Fibroblast of lung (primary cell): ENCODE measurements at regions not wholly inside any gene's neighbourhood (a gene's known extent, or its start where the extent isn't known, plus 50 kb on each side); places are given as distances from the start of the nearest gene placed in this dataset.

Experiments used
- DNase-seq, 2 donors: peaks; one replicate each; pipeline versions ENCODE4 v3.0.0 to v3.0.0-alpha.2; 2010; ENCODE audit warnings: low read depth in 2 of 2
- H2AFZ ChIP-seq: 2 replicates; pipeline ENCODE4 v1.5.1; 2012; ENCODE audit warnings: low read length, control low read depth, inconsistent platforms
- H3K27ac ChIP-seq: 2 replicates; pipeline ENCODE4 v1.5.1; 2011; ENCODE audit warnings: low read length, control low read depth; ENCODE audit not compliant: insufficient read depth
- H3K27me3 ChIP-seq: 2 replicates; pipeline ENCODE4 v1.5.1; 2011; ENCODE audit warnings: mild to moderate bottlenecking, low read length; ENCODE audit not compliant: control insufficient read depth, insufficient read depth
- H3K36me3 ChIP-seq: 2 replicates; pipeline ENCODE4 v1.5.1; 2011; ENCODE audit warnings: low read length; ENCODE audit not compliant: control insufficient read depth, insufficient read depth
- H3K4me1 ChIP-seq: 2 replicates; pipeline ENCODE4 v1.5.1; 2011; ENCODE audit warnings: low read length; ENCODE audit not compliant: control insufficient read depth, insufficient read depth; ENCODE audit errors: extremely low read depth
- H3K4me2 ChIP-seq: 2 replicates; pipeline ENCODE4 v1.5.1; 2011; ENCODE audit warnings: low read length, control low read depth; ENCODE audit not compliant: insufficient read depth; ENCODE audit errors: extremely low read depth
- H3K4me3 ChIP-seq, 4 experiments: fragments of 200-600 bp in 1 of 4; sonication (generic) in 1 of 4; replicated peaks in 1 of 4; 2 replicates each; pipeline ENCODE4 v1.5.1; 2011 to 2016; ENCODE audit warnings: low read length in 4 of 4, low read depth in 3 of 4, mild to moderate bottlenecking in 3 of 4, control low read depth in 2 of 4, inconsistent platforms in 1 of 4, mixed read lengths in 1 of 4; ENCODE audit not compliant: insufficient read depth in 1 of 4; ENCODE audit errors: control extremely low read depth in 1 of 4
- H3K79me2 ChIP-seq: 2 replicates; pipeline ENCODE4 v1.5.1; 2012; ENCODE audit warnings: mild to moderate bottlenecking, low read length, inconsistent platforms; ENCODE audit not compliant: control insufficient read depth, insufficient read depth
- H3K9ac ChIP-seq: 2 replicates; pipeline ENCODE4 v1.5.1; 2011; ENCODE audit warnings: mild to moderate bottlenecking, low read length, control low read depth; ENCODE audit not compliant: insufficient read depth
- H3K9me3 ChIP-seq: 2 replicates; pipeline ENCODE4 v1.5.1; 2012; ENCODE audit warnings: low read depth, low read length; ENCODE audit not compliant: control insufficient read depth, insufficient read depth
- H4K20me1 ChIP-seq: 2 replicates; pipeline ENCODE4 v1.5.1; 2011; ENCODE audit warnings: low read length; ENCODE audit not compliant: control insufficient read depth, insufficient read depth; ENCODE audit errors: extremely low read depth
- EZH2 ChIP-seq: IDR thresholded peaks from 2 replicates; pipeline ENCODE4 v1.5.1; 2012; ENCODE audit warnings: low read length, control low read depth, mild to moderate bottlenecking; ENCODE audit errors: missing control alignments
- TF ChIP-seq, protein P1 (sequence below), 2 donors: IDR thresholded peaks in 1 of 2; conservative IDR thresholded peaks in 1 of 2; 1 replicate in 1 of 2; 2 replicates in 1 of 2; pipeline ENCODE4 v1.5.1; 2011 to 2012; ENCODE audit warnings: low read length in 2 of 2, control low read depth in 1 of 2, inconsistent platforms in 1 of 2, low read depth in 1 of 2, mild to moderate bottlenecking in 1 of 2

DNA sequence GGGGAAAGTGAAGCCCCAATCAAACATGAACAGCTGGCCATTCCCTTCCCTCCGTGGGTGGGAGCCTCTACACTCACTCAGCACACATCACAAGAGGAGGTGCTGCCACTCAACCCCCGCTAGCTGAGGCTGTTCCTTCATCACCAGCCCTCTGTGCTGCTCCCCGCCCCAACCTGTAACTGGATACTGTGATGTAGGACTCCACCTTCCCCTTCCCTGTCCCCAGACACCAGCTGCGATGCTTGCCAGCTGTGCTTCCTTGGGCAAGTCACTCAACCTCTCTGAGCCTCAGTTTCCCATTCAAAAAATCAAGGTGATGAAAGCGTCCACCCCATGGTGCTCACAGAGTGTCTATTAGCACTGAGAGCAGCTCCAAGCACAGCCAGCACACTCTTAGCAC lies 273.2 kb downstream of the MRTFB start:
- no peak for DNase-seq
- H3K9me3 ChIP-seq: no peaks in the 10 kb centered on the region
- no peak overlapping the region for H3K27ac ChIP-seq

DNA sequence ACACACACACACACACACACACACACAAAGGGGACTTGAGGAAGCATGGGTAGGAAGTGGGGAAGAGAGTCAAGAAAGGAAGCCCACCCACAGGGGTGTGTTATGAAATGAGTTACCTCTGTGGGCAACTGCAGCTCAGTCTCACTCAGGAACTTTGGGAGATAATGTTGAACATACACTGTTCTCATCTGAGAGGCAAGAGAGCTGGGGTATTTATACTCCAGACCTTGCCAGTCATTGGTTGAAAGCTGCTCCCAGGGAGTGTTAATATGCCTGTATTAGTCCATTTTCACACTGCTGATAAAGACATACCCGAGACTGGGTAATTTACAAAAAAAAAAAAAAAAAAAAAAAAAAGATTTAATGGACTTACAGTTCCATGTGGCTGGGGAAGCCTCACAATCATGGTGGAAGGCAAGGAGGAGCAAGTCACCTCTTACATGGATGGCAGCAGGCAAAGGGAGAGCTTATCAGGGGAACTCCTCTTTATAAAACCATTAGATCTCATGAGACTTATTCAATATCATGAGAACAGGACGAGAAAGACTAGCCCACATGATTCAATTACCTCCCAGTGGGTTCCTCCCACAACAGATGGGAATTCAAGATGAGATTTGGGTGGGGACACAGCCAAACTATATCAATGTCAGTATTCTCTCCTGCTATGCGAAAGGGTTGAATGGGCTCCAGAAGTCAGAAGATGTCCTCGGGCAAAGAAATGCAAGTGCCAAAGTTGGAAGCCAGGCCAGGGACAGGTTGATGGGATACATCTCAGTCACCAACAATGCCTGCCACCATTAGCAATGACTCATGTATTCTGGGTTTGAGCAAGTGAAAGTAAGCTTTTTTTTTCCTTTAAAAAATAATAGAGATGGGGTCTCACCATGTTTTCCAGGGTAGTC lies 270.5 kb downstream of the MRTFB start:
- no peak overlapping the region for H3K4me3 ChIP-seq
- H4K20me1 ChIP-seq: no peaks in the 10 kb centered on the region
- H3K36me3 ChIP-seq: no peaks in the 10 kb centered on the region
- no peak overlapping the region for H3K9ac ChIP-seq
- no peak for TF ChIP-seq EZH2
- TF ChIP-seq, protein P1, sequence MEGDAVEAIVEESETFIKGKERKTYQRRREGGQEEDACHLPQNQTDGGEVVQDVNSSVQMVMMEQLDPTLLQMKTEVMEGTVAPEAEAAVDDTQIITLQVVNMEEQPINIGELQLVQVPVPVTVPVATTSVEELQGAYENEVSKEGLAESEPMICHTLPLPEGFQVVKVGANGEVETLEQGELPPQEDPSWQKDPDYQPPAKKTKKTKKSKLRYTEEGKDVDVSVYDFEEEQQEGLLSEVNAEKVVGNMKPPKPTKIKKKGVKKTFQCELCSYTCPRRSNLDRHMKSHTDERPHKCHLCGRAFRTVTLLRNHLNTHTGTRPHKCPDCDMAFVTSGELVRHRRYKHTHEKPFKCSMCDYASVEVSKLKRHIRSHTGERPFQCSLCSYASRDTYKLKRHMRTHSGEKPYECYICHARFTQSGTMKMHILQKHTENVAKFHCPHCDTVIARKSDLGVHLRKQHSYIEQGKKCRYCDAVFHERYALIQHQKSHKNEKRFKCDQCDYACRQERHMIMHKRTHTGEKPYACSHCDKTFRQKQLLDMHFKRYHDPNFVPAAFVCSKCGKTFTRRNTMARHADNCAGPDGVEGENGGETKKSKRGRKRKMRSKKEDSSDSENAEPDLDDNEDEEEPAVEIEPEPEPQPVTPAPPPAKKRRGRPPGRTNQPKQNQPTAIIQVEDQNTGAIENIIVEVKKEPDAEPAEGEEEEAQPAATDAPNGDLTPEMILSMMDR (conservative IDR thresholded peaks at IDR 0.05 in 1 of 2, IDR thresholded peaks at IDR 0.05 in 1 of 2; ENCODE audit: low read depth in 1 of 2, low read length in 2 of 2): no peak
- DNase-seq: no peak
- H3K79me2 ChIP-seq: no peaks in the 10 kb centered on the region
- no peaks in the 10 kb centered on the region for H3K4me1 ChIP-seq
- H3K27me3 ChIP-seq: peaks cover 5% of the 10 kb centered on the region
- no peak overlapping the region for H3K4me2 ChIP-seq
- no peak overlapping the region for H2AFZ ChIP-seq
- no peaks in the 10 kb centered on the region for H3K9me3 ChIP-seq
- H3K27ac ChIP-seq: no peak overlapping the region

More for the DNA sequence above, 273.2 kb downstream of the MRTFB start:
- TF ChIP-seq EZH2: no peak
- TF ChIP-seq, protein P1 (conservative IDR thresholded peaks at IDR 0.05 in 1 of 2, IDR thresholded peaks at IDR 0.05 in 1 of 2; ENCODE audit: low read depth in 1 of 2, low read length in 2 of 2): no peak
- Histone ChIP-seq H2AFZ (no peak overlapping the region), H4K20me1 (no peaks in the 10 kb centered on the region), H3K79me2 (no peaks in the 10 kb centered on the region), H3K36me3 (no peaks in the 10 kb centered on the region), H3K4me1 (no peaks in the 10 kb centered on the region), H3K27me3 (no peaks in the 10 kb centered on the region), H3K9ac (no peak overlapping the region), H3K4me3 (no peak overlapping the region), H3K4me2 (no peak overlapping the region)

DNA sequence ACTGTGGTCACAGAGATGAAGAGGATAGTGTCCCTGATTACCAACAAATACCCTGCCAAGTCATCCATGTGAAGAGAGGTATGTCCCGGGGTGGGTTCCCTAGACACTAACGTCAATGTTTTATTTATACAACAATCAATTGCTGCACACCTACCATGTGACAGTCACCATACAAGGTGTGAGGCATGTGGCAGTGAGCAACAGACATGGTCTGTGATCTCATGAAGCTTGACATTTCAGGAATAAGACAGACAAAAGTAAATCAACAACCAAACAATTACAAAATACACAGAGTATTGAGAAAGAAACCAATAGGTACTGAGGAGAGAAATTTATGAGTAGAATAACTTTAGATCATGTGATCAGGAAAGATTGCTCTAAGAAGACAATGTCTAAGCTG lies 268.6 kb downstream of the MRTFB start:
- Histone ChIP-seq H3K4me1 (no peaks in the 10 kb centered on the region), H3K9me3 (no peaks in the 10 kb centered on the region), H3K9ac (no peak overlapping the region), H4K20me1 (no peaks in the 10 kb centered on the region), H2AFZ (no peak overlapping the region), H3K27me3 (peaks cover 5% of the 10 kb centered on the region), H3K27ac (no peak overlapping the region), H3K79me2 (no peaks in the 10 kb centered on the region), H3K4me3 (no peak overlapping the region), H3K4me2 (no peak overlapping the region), H3K36me3 (no peaks in the 10 kb centered on the region)
- TF ChIP-seq, protein P1 (conservative IDR thresholded peaks at IDR 0.05 in 1 of 2, IDR thresholded peaks at IDR 0.05 in 1 of 2; ENCODE audit: low read depth in 1 of 2, low read length in 2 of 2): no peak
- TF ChIP-seq EZH2: no peak
- DNase-seq: no peak
